Right lobe of liver (tissue), 6 donors: ENCODE measurements at regions not wholly inside any gene's neighbourhood (a gene's known extent, or its start where the extent isn't known, plus 50 kb on each side); places are given as distances from the start of the nearest gene placed in this dataset.

Source experiments
- ATAC-seq, 4 donors: fragments of 200-7000 bp; cut with Tn5 transposase; one replicate each; pipeline ENCODE4 v1.9.1; 2020; ENCODE audit warnings: mild to moderate bottlenecking in 4 of 4, moderate library complexity in 4 of 4
- DNase-seq, 3 donors: peaks; one replicate each; pipeline ENCODE4 v3.0.0-alpha.2; 2020
- H3K27ac ChIP-seq, 3 donors: fragments of 200-600 bp; one replicate each; pipeline ENCODE4 v1.8.0; 2022
- H3K27me3 ChIP-seq, 2 donors: fragments of 200-600 bp; one replicate each; pipeline ENCODE4 v1.8.0; 2022
- H3K36me3 ChIP-seq, 4 donors: fragments of 200-600 bp; sonication (generic) in 1 of 4; one replicate each; pipeline versions ENCODE4 v1.5.1 to v1.8.0; 2017 to 2022; ENCODE audit warnings: control low read depth in 1 of 4
- H3K4me1 ChIP-seq, 4 donors: fragments of 200-600 bp; sonication (generic) in 1 of 4; one replicate each; pipeline versions ENCODE4 v1.5.1 to v1.8.0; 2017 to 2022; ENCODE audit warnings: control low read depth in 1 of 4
- H3K4me3 ChIP-seq, 3 donors: fragments of 200-600 bp; one replicate each; pipeline ENCODE4 v1.8.0; 2022
- H3K9me3 ChIP-seq, 4 donors: fragments of 200-600 bp; sonication (generic) in 1 of 4; one replicate each; pipeline versions ENCODE4 v1.5.1 to v1.8.0; 2017 to 2022; ENCODE audit warnings: control low read depth in 1 of 4
- CTCF ChIP-seq, 4 donors: fragments of 200-600 bp in 3 of 4; fragments of 450-650 bp in 1 of 4; IDR thresholded peaks; one replicate each; pipeline versions ENCODE4 v1.5.1 to v1.8.0; 2016 to 2022; ENCODE audit warnings: antibody characterized with exemption in 4 of 4, mild to moderate bottlenecking in 2 of 4
- POLR2A ChIP-seq: fragments of 450-650 bp; IDR thresholded peaks from one replicate; pipeline ENCODE4 v1.6.1; 2017; ENCODE audit warnings: antibody characterized with exemption, mild to moderate bottlenecking
- WGBS: methylation state at CpG from one replicate; pipeline ENCODE4 v1.1.6; 2018; ENCODE audit warnings: low coverage, low lambda C conversion rate; ENCODE audit not compliant: insufficient coverage; ENCODE audit errors: missing lambda C conversion rate; 5-methylcytosine and 5-hydroxymethylcytosine counted together
- intact Hi-C, 2 donors: fragments of 100-400 bp; cut with DNase I; formaldehyde crosslinking; loops; one replicate each; pipeline versions ENCODE4 v1.11.2 to v1.14.1; 2022
- donor health status: DM: no; HTN: yes; CAD: no.
- donor health status: DM: no; HTN: no; CAD: no.
- donor health status: DM: no; HTN: no; CAD: no.
- donor health status: DM: no; HTN: yes; CAD: no.
- donor health status: DM: no; HTN: yes; CAD: no.

GRCh38 chr3:187957165-187957581 is 196.8 kb upstream of the LPP start:
- DNase-seq (no peak), ATAC-seq (no peak)
- Histone ChIP-seq H3K4me1 (peaks cover 0 to 54% (median 22%) of the 10 kb centered on the region in 4 donors), H3K36me3 (no peaks in the 10 kb centered on the region), H3K4me3 (no peak overlapping the region), H3K27ac (peak overlapping the region in 1 of 3 donors; percentile 20), H3K27me3 (no peaks in the 10 kb centered on the region), H3K9me3 (no peaks in the 10 kb centered on the region)
- TF ChIP-seq CTCF (IDR thresholded peaks at IDR 0.05) = no peak
- no peak for TF ChIP-seq POLR2A
- 70% methylated on average over 5 of the region's 5 CpGs for WGBS
- intact Hi-C loops = loop anchor here in 1 of 2 donors (10.0 kb wide), 1 partner anchor 152 kb away; no protein-coding TSS in a partner anchor

- H3K36me3 ChIP-seq = no peaks in the 10 kb centered on the region
- H3K9me3 ChIP-seq = no peaks in the 10 kb centered on the region
- TF ChIP-seq POLR2A (no peak), CTCF (IDR thresholded peaks at IDR 0.05) (no peak)
- ATAC-seq (peak; percentile 56 to 76 (median 68)), DNase-seq (peak; percentile 44 to 81 (median 74))
- H3K4me3 ChIP-seq = no peak overlapping the region
- peak overlapping the region in 1 of 3 donors; percentile 20 for H3K27ac ChIP-seq
- H3K4me1 ChIP-seq = peaks cover 0 to 54% (median 22%) of the 10 kb centered on the region in 4 donors
- intact Hi-C loops = loop anchor here in 1 of 2 donors (10.0 kb wide), 1 partner anchor 153 kb away; no protein-coding TSS in a partner anchor
- no peaks in the 10 kb centered on the region for H3K27me3 ChIP-seq
These were observed 196.4 kb upstream of the LPP start for GRCh38 chr3:187957582-187957981.

- Histone ChIP-seq H3K36me3 (no peaks in the 10 kb centered on the region), H3K9me3 (no peaks in the 10 kb centered on the region), H3K27me3 (no peaks in the 10 kb centered on the region), H3K27ac (no peak overlapping the region), H3K4me1 (peaks cover 0 to 56% (median 22%) of the 10 kb centered on the region in 4 donors), H3K4me3 (no peak overlapping the region)
- TF ChIP-seq CTCF (IDR thresholded peaks at IDR 0.05) (no peak), POLR2A (no peak)
- ATAC-seq (no peak), DNase-seq (no peak)
- WGBS = 70% methylated on average over 12 of the region's 12 CpGs
- intact Hi-C loops = loop anchor here in 1 of 2 donors (10.0 kb wide), 1 partner anchor 154 kb away; no protein-coding TSS in a partner anchor
These were observed 195.4 kb upstream of the LPP start for GRCh38 chr3:187958432-187959003.

GRCh38 chr3:187960820-187961219 is 193.1 kb upstream of the LPP start:
- H3K36me3 ChIP-seq = no peaks in the 10 kb centered on the region
- TF ChIP-seq POLR2A = no peak
- ATAC-seq = no peak
- H3K4me3 ChIP-seq = no peak overlapping the region
- H3K4me1 ChIP-seq = peaks cover 0 to 54% (median 22%) of the 10 kb centered on the region in 4 donors
- no peak overlapping the region for H3K27ac ChIP-seq
- intact Hi-C loops = no loop called here
- H3K27me3 ChIP-seq = no peaks in the 10 kb centered on the region
- 29% methylated on average over 2 of the region's 2 CpGs for WGBS
- DNase-seq = no peak
- no peaks in the 10 kb centered on the region for H3K9me3 ChIP-seq

- Histone ChIP-seq H3K4me3 (no peak overlapping the region), H3K36me3 (no peaks in the 10 kb centered on the region), H3K4me1 (peaks cover 0 to 48% (median 19%) of the 10 kb centered on the region in 4 donors), H3K27ac (no peak overlapping the region), H3K9me3 (no peaks in the 10 kb centered on the region), H3K27me3 (no peaks in the 10 kb centered on the region)
- WGBS = 60% methylated on average over 2 of the region's 2 CpGs
- TF ChIP-seq POLR2A (no peak), CTCF (IDR thresholded peaks at IDR 0.05) (no peak)
- intact Hi-C loops = no loop called here
- DNase-seq (no peak), ATAC-seq (no peak)
These were observed 192.6 kb upstream of the LPP start for GRCh38 chr3:187961366-187961765.
